ENCODE measurements at regions not wholly inside any gene's neighbourhood (a gene's known extent, or its start where the extent isn't known, plus 50 kb on each side); places are given as distances from the start of the nearest gene placed in this dataset.

DNA sequence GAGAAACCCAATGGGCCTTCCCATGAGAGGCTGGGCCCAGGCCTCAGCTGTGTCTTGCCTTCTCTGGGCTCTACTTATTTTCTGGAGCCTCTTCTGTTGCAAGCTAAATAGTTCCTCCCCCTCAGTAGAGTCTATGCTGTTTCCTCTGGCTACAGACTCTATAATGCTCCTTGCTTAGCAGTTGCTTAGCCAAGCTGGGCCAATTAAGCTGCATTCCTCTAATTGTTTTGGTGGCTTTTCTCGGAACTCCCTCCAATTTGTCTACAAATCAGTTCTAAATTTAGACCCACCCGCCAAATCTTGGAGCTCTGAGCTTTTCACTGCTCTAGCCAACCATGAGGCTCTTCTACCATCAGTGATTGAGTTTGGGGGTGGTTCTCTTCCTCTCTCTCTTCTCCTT is 302.7 kb upstream of the ASIC2 start:
- no peaks in the 10 kb centered on the region for H3K79me1 ChIP-seq (ENCODE audit: low read depth in 1 of 2, low read length in 2 of 2)
- intact Hi-C loops (cut with micrococcal nuclease) (no loop called here), in situ Hi-C loops (cut with MboI; ENCODE audit: low sequenced_read_pairs) (no loop called here), dilution Hi-C loops (cut with HindIII; ENCODE audit: low sequenced_read_pairs, unreplicated experiment) (no loop called here)
- no peak overlapping the region for H4K91ac ChIP-seq (ENCODE audit: insufficient read depth, low read depth, low read length)
- no peak overlapping the region for H3K27ac ChIP-seq (ENCODE audit: insufficient read depth, low read length)
- H3K14ac ChIP-seq (replicated peaks; ENCODE audit: low read depth, low read length) = no peak overlapping the region
- H4K8ac ChIP-seq (ENCODE audit: low read depth in 2 of 2, low read length in 2 of 2) = no peak overlapping the region
- H3K9me1 ChIP-seq (ENCODE audit: insufficient read depth, low read length) = no peaks in the 10 kb centered on the region
- whole genome bisulfite sequencing, 2 experiments (ENCODE audit: extremely low coverage in 2 of 2, insufficient read length in 1 of 2) = 0% methylated on average over 1 of the region's 2 CpGs; no CpG with 5 or more reads in 1 of the 2 experiments
- H3K56ac ChIP-seq (ENCODE audit: extremely low read depth, insufficient read depth, low read length) = no peak overlapping the region
- no peak overlapping the region for H2AFZ ChIP-seq (replicated peaks; ENCODE audit: low read length, poor library complexity)
- H3K4me1 ChIP-seq (ENCODE audit: control insufficient read depth, insufficient read depth, low read length) = no peaks in the 10 kb centered on the region
- H3K27me3 ChIP-seq (ENCODE audit: control insufficient read depth, insufficient read depth, low read length) = no peaks in the 10 kb centered on the region
- no peak overlapping the region for H2BK15ac ChIP-seq (ENCODE audit: low read depth, low read length)
- H3K4ac ChIP-seq (ENCODE audit: low read depth, low read length) = no peak overlapping the region
- DNase-seq (no peak), ATAC-seq (ENCODE audit: low read depth) (no peak)
- BruUV-seq (replicated peaks) = no TSS peak
- no peak overlapping the region for H2BK5ac ChIP-seq (ENCODE audit: low read depth, low read length, poor library complexity, severe bottlenecking)
- H3K9me3 ChIP-seq (ENCODE audit: control insufficient read depth, insufficient read depth, low read length) = peaks cover 5% of the 10 kb centered on the region
- no peak overlapping the region for H2BK20ac ChIP-seq (ENCODE audit: low read depth, low read length)
- H3K36me3 ChIP-seq (ENCODE audit: control insufficient read depth, insufficient read depth, low read length) = no peaks in the 10 kb centered on the region
- H2BK120ac ChIP-seq (ENCODE audit: low read depth, low read length) = no peak overlapping the region
- no peak overlapping the region for H3K9ac ChIP-seq (ENCODE audit: low read depth, low read length)
- no peak overlapping the region for H2AK5ac ChIP-seq (ENCODE audit: low read depth, low read length)
- CTCF ChIA-PET = no interaction called here
- no peak overlapping the region for H3K4me3 ChIP-seq (ENCODE audit: insufficient read depth, low read depth, low read length)
- no peak overlapping the region for H3K23ac ChIP-seq (ENCODE audit: low read depth, low read length)
- H4K20me1 ChIP-seq (ENCODE audit: insufficient read depth, low read length) = no peaks in the 10 kb centered on the region
- POLR2A ChIA-PET (ENCODE audit: unreplicated experiment) = no interaction called here
- H4K5ac ChIP-seq (ENCODE audit: low read depth, low read length) = no peak overlapping the region
- H3K18ac ChIP-seq (ENCODE audit: low read depth, low read length) = no peak overlapping the region
- no peak overlapping the region for H3K4me2 ChIP-seq (ENCODE audit: low read depth, low read length)
- TF ChIP-seq CEBPB (IDR thresholded peaks at IDR 0.05; ENCODE audit: low read depth, low read length) (no peak), FOS (IDR thresholded peaks at IDR 0.05; ENCODE audit: low read depth, low read length) (no peak), RAD21 (IDR thresholded peaks at IDR 0.05; ENCODE audit: low read length) (no peak), NFE2L2 (IDR thresholded peaks at IDR 0.05; ENCODE audit: low read depth, low read length) (no peak), CHD1 (IDR thresholded peaks at IDR 0.05; ENCODE audit: low read depth, low read length) (no peak), BHLHE40 (IDR thresholded peaks at IDR 0.05; ENCODE audit: low read depth, low read length) (no peak), RCOR1 (IDR thresholded peaks at IDR 0.05; ENCODE audit: insufficient replicate concordance, low read length) (no peak), MXI1 (IDR thresholded peaks at IDR 0.05; ENCODE audit: borderline replicate concordance, low read depth, low read length) (no peak), SMC3 (IDR thresholded peaks at IDR 0.05; ENCODE audit: low read depth, low read length) (no peak), MAZ (IDR thresholded peaks at IDR 0.05; ENCODE audit: borderline replicate concordance, low read depth, low read length) (no peak), POLR2A (IDR thresholded peaks at IDR 0.05; ENCODE audit: low read depth, low read length) (no peak), RFX5 (IDR thresholded peaks at IDR 0.05; ENCODE audit: low read depth, low read length) (no peak), MAFK (IDR thresholded peaks at IDR 0.05; ENCODE audit: low read depth, low read length) (no peak)
- TF ChIP-seq, protein P1, sequence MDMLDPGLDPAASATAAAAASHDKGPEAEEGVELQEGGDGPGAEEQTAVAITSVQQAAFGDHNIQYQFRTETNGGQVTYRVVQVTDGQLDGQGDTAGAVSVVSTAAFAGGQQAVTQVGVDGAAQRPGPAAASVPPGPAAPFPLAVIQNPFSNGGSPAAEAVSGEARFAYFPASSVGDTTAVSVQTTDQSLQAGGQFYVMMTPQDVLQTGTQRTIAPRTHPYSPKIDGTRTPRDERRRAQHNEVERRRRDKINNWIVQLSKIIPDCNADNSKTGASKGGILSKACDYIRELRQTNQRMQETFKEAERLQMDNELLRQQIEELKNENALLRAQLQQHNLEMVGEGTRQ (IDR thresholded peaks at IDR 0.05; ENCODE audit: low read depth, low read length) = no peak
- TF ChIP-seq, protein P2, sequence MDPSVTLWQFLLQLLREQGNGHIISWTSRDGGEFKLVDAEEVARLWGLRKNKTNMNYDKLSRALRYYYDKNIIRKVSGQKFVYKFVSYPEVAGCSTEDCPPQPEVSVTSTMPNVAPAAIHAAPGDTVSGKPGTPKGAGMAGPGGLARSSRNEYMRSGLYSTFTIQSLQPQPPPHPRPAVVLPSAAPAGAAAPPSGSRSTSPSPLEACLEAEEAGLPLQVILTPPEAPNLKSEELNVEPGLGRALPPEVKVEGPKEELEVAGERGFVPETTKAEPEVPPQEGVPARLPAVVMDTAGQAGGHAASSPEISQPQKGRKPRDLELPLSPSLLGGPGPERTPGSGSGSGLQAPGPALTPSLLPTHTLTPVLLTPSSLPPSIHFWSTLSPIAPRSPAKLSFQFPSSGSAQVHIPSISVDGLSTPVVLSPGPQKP (IDR thresholded peaks at IDR 0.05; ENCODE audit: borderline replicate concordance, low read depth, low read length) = no peak
- TF ChIP-seq, protein P3, sequence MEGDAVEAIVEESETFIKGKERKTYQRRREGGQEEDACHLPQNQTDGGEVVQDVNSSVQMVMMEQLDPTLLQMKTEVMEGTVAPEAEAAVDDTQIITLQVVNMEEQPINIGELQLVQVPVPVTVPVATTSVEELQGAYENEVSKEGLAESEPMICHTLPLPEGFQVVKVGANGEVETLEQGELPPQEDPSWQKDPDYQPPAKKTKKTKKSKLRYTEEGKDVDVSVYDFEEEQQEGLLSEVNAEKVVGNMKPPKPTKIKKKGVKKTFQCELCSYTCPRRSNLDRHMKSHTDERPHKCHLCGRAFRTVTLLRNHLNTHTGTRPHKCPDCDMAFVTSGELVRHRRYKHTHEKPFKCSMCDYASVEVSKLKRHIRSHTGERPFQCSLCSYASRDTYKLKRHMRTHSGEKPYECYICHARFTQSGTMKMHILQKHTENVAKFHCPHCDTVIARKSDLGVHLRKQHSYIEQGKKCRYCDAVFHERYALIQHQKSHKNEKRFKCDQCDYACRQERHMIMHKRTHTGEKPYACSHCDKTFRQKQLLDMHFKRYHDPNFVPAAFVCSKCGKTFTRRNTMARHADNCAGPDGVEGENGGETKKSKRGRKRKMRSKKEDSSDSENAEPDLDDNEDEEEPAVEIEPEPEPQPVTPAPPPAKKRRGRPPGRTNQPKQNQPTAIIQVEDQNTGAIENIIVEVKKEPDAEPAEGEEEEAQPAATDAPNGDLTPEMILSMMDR (conservative IDR thresholded peaks at IDR 0.05; ENCODE audit: low read depth, low read length) = no peak
- H2AK9ac ChIP-seq (replicated peaks; ENCODE audit: low read depth, low read length, poor library complexity) = no peak overlapping the region

Data from IMR-90 (cell line).